ENCODE measurements at regions not wholly inside any gene's neighbourhood (a gene's known extent, or its start where the extent isn't known, plus 50 kb on each side); places are given as distances from the start of the nearest gene placed in this dataset.

- Histone ChIP-seq H3K4me3 (ENCODE audit: low read depth, low read length) (no peak overlapping the region), H3K27ac (ENCODE audit: low read depth, low read length) (no peak overlapping the region), H3K27me3 (ENCODE audit: control insufficient read depth, insufficient read depth, low read length) (no peaks in the 10 kb centered on the region), H3K9me3 (ENCODE audit: control insufficient read depth, insufficient read depth, low read length) (no peaks in the 10 kb centered on the region)
- POLR2A ChIA-PET, result no interaction called here
- TF ChIP-seq, protein P1, sequence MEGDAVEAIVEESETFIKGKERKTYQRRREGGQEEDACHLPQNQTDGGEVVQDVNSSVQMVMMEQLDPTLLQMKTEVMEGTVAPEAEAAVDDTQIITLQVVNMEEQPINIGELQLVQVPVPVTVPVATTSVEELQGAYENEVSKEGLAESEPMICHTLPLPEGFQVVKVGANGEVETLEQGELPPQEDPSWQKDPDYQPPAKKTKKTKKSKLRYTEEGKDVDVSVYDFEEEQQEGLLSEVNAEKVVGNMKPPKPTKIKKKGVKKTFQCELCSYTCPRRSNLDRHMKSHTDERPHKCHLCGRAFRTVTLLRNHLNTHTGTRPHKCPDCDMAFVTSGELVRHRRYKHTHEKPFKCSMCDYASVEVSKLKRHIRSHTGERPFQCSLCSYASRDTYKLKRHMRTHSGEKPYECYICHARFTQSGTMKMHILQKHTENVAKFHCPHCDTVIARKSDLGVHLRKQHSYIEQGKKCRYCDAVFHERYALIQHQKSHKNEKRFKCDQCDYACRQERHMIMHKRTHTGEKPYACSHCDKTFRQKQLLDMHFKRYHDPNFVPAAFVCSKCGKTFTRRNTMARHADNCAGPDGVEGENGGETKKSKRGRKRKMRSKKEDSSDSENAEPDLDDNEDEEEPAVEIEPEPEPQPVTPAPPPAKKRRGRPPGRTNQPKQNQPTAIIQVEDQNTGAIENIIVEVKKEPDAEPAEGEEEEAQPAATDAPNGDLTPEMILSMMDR (IDR thresholded peaks at IDR 0.05; ENCODE audit: low read depth, low read length), result no peak
- DNase-seq (ENCODE audit: low read depth, low spot score), result no peak
- CTCF ChIA-PET, result interaction anchor here (1.1 kb wide), 1 partner anchor 398 kb away, joined by 4 read pairs; no protein-coding TSS in a partner anchor
These were observed 96.9 kb downstream of the SPP2 start for GRCh38 chr2:234147335-234147861.

DNA sequence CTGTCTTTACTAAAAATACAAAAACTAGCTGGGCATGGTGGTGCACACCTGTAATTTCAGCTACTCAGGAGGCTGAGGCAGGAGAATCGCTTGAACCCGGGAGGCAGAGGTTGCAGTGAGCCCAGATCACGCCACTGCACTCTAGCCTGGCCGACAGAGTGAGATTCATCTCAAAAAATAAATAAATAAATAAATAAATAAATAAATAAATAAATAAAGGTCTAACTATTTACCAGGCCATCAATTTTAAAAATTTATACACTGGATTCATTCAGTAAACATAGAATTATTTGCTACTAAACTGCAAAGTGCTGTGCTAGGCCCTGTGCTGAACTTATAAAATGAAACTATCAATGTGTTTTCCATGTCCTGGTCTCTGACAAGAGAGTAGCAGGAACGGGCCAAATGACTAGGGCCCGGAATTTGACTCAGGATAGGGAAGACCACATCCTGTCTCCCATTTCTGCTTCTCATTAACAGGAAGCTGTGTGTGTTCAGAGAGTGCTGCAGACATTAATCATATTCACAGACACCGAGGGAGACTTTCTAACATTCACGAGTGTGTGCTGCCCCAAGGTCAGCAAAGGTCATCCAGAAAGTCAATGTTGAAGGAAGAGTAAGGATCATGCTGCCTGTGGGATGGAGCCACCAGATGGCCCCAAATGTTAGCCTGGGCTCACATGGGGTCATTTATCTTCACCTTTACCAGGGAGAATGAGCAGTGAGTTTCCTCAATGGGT is 95.8 kb downstream of the SPP2 start:
- no peak for DNase-seq (ENCODE audit: low read depth, low spot score)
- Histone ChIP-seq H3K4me3 (ENCODE audit: low read depth, low read length) (no peak overlapping the region), H3K9me3 (ENCODE audit: control insufficient read depth, insufficient read depth, low read length) (no peaks in the 10 kb centered on the region), H3K27ac (ENCODE audit: low read depth, low read length) (peak overlapping the region; percentile 3), H3K27me3 (ENCODE audit: control insufficient read depth, insufficient read depth, low read length) (no peaks in the 10 kb centered on the region)
- POLR2A ChIA-PET, result no interaction called here
- TF ChIP-seq, protein P1 (IDR thresholded peaks at IDR 0.05; ENCODE audit: low read depth, low read length), result no peak
- CTCF ChIA-PET, result interaction anchor here (1.0 to 1.1 kb wide), 2 partner anchors 11 to 399 kb away, joined by 3 to 4 read pairs; no protein-coding TSS in a partner anchor

- H3K4me3 ChIP-seq (ENCODE audit: low read depth, low read length), result no peak overlapping the region
- ChIA-PET POLR2A (no interaction called here), CTCF (interaction anchor here (1.0 kb wide), 1 partner anchor 10 kb away, joined by 3 read pairs; no protein-coding TSS in a partner anchor)
- TF ChIP-seq, protein P1 (IDR thresholded peaks at IDR 0.05; ENCODE audit: low read depth, low read length), result no peak
- DNase-seq (ENCODE audit: low read depth, low spot score), result no peak
- peaks cover 2% of the 10 kb centered on the region; the same call in 1 of the 2 replicates for H3K9me3 ChIP-seq (ENCODE audit: control insufficient read depth, insufficient read depth, low read length)
- no peak overlapping the region for H3K27ac ChIP-seq (ENCODE audit: low read depth, low read length)
- no peaks in the 10 kb centered on the region for H3K27me3 ChIP-seq (ENCODE audit: control insufficient read depth, insufficient read depth, low read length)
These were observed 95.0 kb downstream of the SPP2 start for GRCh38 chr2:234145511-234145910.

DNA sequence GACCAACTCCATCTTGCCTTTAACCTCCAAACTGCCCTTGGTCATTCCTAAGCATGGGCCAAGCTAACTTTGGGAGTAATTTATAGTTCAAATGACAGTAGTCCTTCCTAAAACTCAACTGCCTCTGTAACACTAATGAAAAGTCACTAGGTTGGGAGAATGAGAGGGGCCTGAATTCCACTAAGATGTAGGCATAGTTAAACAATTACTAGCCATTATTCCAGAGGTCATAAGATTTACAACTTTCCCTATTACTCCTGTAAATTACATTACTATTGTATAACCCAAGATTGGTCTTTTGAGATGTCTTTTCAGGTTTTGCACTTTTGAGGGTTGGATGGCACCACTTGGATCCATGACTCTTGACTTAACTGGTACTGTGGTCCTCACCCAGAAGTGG is 94.6 kb downstream of the SPP2 start:
- H3K27ac ChIP-seq (ENCODE audit: low read depth, low read length), result no peak overlapping the region
- no peak overlapping the region for H3K4me3 ChIP-seq (ENCODE audit: low read depth, low read length)
- DNase-seq (ENCODE audit: low read depth, low spot score), result no peak
- peaks cover 4% of the 10 kb centered on the region; the same call in 1 of the 2 replicates for H3K9me3 ChIP-seq (ENCODE audit: control insufficient read depth, insufficient read depth, low read length)
- CTCF ChIA-PET, result interaction anchor here (1.0 kb wide), 1 partner anchor 10 kb away, joined by 3 read pairs; no protein-coding TSS in a partner anchor
- no peaks in the 10 kb centered on the region for H3K27me3 ChIP-seq (ENCODE audit: control insufficient read depth, insufficient read depth, low read length)
- POLR2A ChIA-PET, result no interaction called here
- TF ChIP-seq, protein P1 (IDR thresholded peaks at IDR 0.05; ENCODE audit: low read depth, low read length), result no peak

DNA sequence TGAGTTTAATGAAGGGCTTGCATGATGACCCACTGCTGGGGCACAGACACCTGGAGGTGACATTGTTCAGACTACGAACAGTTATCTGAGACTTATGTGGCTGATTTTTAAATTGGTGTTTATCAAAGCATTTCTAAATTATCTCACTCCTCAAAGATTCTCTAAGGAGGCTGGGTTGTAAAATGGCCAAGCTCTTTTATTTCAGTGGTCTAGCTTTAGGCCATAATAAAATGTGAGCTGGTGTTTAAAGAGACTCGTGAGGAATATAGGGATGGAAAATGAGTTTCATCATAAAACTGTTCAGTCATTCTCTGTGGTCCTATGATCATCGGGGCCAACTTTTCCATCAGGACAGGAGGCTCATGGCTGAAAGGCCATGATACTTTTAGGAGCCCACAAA is 93.4 kb downstream of the SPP2 start:
- Histone ChIP-seq H3K27me3 (ENCODE audit: control insufficient read depth, insufficient read depth, low read length) (no peaks in the 10 kb centered on the region), H3K9me3 (ENCODE audit: control insufficient read depth, insufficient read depth, low read length) (peaks cover 15% of the 10 kb centered on the region), H3K27ac (ENCODE audit: low read depth, low read length) (no peak overlapping the region), H3K4me3 (ENCODE audit: low read depth, low read length) (no peak overlapping the region)
- POLR2A ChIA-PET, result no interaction called here
- TF ChIP-seq, protein P1 (IDR thresholded peaks at IDR 0.05; ENCODE audit: low read depth, low read length), result no peak
- DNase-seq (ENCODE audit: low read depth, low spot score), result no peak
- CTCF ChIA-PET, result no interaction called here
